ENCODE measurements at regions not wholly inside any gene's neighbourhood (a gene's known extent, or its start where the extent isn't known, plus 50 kb on each side); places are given as distances from the start of the nearest gene placed in this dataset.

DNA sequence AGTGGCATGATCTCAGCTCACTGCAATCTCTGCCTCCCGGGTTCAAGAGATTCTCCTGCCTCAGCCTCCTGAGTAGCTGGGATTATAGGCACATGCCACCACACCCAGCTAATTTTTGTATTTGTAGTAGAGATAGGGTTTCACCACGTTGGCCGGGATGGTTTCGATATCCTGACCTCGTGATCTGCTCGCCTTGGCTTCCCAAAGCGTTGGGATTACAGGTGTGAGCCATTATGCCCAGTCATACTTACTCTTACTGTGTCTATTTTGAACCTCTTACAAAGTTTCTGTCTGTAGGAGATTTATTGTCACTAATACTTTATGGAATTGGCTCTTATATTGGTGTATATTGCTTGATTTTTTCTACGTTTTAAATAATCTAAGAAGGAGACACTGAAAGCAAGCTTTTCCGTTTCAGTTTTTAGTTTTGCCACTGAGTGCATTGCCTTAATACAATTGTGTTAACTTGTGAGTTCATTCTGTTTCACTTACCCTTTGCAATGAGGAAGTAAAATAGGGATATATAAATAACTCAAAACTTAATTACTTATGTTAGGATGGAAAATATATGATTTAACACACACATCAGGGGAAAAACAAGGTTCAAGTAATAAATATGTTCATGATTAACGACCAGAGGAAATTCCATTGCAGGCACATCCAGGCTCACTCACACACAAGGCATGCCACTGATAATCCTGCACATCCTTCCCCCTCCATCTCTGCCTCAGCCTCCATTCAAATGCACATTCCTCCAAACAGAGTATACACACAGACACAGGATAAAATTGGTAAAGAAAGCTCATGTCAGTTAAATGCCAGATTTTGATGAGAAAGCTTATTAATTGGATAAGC, 279.3 kb upstream of the RASGRP1 start (continued):
- no peak for TF ChIP-seq FOSL1 (IDR thresholded peaks at IDR 0.05; ENCODE audit: insufficient read depth, low read depth, low read length)
- no peak for TF ChIP-seq HDAC2 (IDR thresholded peaks at IDR 0.05; ENCODE audit: borderline replicate concordance in 1 of 2, low read depth in 2 of 2, low read length in 2 of 2)
- TF ChIP-seq JUN (IDR thresholded peaks at IDR 0.05; ENCODE audit: low read depth, low read length) = no peak
- no peak for TF ChIP-seq CHD2 (IDR thresholded peaks at IDR 0.05; ENCODE audit: low read length)
- TF ChIP-seq POLR2AphosphoS5 (IDR thresholded peaks at IDR 0.05; ENCODE audit: low read depth, low read length) = no peak
- TF ChIP-seq CREB1 (IDR thresholded peaks at IDR 0.05) = no peak
- TF ChIP-seq NRF1 (IDR thresholded peaks at IDR 0.05; ENCODE audit: low read depth, low read length) = no peak
- TF ChIP-seq BRCA1 (IDR thresholded peaks at IDR 0.05; ENCODE audit: low read depth, low read length) = no peak
- TF ChIP-seq, protein P1, sequence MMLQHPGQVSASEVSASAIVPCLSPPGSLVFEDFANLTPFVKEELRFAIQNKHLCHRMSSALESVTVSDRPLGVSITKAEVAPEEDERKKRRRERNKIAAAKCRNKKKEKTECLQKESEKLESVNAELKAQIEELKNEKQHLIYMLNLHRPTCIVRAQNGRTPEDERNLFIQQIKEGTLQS (IDR thresholded peaks at IDR 0.05; ENCODE audit: insufficient read depth, low read depth, low read length) = no peak
- no peak for TF ChIP-seq GTF2F1 (IDR thresholded peaks at IDR 0.05; ENCODE audit: borderline replicate concordance, low read depth, low read length)
